ENCODE measurements at regions not wholly inside any gene's neighbourhood (a gene's known extent, or its start where the extent isn't known, plus 50 kb on each side); places are given as distances from the start of the nearest gene placed in this dataset.

DNA sequence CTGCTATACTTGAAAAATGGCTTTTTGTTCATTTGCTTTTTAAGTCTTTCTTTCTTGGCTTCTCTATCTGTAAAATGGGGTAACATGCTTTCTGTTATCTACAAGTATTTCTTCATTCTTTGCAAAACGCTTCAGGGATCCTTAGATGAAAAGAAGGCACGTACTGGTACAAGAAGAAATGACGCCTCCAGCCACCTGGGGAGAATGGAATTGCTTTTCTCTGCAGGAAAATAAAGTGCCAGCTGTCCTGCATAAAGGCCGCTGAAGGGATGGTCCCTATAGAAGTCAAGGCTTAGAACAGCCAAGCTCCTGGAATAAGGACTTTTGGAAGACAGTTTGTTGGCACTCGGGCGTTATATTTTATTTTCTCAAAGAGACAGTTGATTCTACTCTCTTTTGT is 210.8 kb upstream of the RASGEF1B start:
- Histone ChIP-seq H2AFZ (ENCODE audit: low read depth, low read length) (no peak overlapping the region), H3K9me3 (ENCODE audit: low read length) (no peaks in the 10 kb centered on the region), H3K27me3 (ENCODE audit: insufficient read depth, low read depth, low read length) (no peaks in the 10 kb centered on the region), H3K4me3 (ENCODE audit: low read length) (no peak overlapping the region), H3K79me2 (replicated peaks; ENCODE audit: insufficient read depth, low read length) (no peaks in the 10 kb centered on the region), H4K20me1 (ENCODE audit: insufficient read depth) (no peaks in the 10 kb centered on the region), H3K36me3 (ENCODE audit: insufficient read depth, low read length) (no peaks in the 10 kb centered on the region), H3F3A (ENCODE audit: insufficient read depth, low read length, poor library complexity, severe bottlenecking) (no peaks in the 10 kb centered on the region), H3K4me2 (ENCODE audit: low read length) (no peak overlapping the region), H3K9me2 (ENCODE audit: insufficient read depth, low read length) (no peaks in the 10 kb centered on the region), H3K9ac (ENCODE audit: low read length) (no peak overlapping the region), H3K27ac (ENCODE audit: low read length) (no peak overlapping the region)
- no peak for TF ChIP-seq SMC3 (conservative IDR thresholded peaks at IDR 0.05; ENCODE audit: poor library complexity)
- TF ChIP-seq EP300 (conservative IDR thresholded peaks at IDR 0.05; ENCODE audit: poor library complexity, severe bottlenecking), result no peak
- TF ChIP-seq, protein P1, sequence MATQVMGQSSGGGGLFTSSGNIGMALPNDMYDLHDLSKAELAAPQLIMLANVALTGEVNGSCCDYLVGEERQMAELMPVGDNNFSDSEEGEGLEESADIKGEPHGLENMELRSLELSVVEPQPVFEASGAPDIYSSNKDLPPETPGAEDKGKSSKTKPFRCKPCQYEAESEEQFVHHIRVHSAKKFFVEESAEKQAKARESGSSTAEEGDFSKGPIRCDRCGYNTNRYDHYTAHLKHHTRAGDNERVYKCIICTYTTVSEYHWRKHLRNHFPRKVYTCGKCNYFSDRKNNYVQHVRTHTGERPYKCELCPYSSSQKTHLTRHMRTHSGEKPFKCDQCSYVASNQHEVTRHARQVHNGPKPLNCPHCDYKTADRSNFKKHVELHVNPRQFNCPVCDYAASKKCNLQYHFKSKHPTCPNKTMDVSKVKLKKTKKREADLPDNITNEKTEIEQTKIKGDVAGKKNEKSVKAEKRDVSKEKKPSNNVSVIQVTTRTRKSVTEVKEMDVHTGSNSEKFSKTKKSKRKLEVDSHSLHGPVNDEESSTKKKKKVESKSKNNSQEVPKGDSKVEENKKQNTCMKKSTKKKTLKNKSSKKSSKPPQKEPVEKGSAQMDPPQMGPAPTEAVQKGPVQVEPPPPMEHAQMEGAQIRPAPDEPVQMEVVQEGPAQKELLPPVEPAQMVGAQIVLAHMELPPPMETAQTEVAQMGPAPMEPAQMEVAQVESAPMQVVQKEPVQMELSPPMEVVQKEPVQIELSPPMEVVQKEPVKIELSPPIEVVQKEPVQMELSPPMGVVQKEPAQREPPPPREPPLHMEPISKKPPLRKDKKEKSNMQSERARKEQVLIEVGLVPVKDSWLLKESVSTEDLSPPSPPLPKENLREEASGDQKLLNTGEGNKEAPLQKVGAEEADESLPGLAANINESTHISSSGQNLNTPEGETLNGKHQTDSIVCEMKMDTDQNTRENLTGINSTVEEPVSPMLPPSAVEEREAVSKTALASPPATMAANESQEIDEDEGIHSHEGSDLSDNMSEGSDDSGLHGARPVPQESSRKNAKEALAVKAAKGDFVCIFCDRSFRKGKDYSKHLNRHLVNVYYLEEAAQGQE (IDR thresholded peaks at IDR 0.05; ENCODE audit: borderline replicate concordance), result no peak
- TF ChIP-seq, protein P2, sequence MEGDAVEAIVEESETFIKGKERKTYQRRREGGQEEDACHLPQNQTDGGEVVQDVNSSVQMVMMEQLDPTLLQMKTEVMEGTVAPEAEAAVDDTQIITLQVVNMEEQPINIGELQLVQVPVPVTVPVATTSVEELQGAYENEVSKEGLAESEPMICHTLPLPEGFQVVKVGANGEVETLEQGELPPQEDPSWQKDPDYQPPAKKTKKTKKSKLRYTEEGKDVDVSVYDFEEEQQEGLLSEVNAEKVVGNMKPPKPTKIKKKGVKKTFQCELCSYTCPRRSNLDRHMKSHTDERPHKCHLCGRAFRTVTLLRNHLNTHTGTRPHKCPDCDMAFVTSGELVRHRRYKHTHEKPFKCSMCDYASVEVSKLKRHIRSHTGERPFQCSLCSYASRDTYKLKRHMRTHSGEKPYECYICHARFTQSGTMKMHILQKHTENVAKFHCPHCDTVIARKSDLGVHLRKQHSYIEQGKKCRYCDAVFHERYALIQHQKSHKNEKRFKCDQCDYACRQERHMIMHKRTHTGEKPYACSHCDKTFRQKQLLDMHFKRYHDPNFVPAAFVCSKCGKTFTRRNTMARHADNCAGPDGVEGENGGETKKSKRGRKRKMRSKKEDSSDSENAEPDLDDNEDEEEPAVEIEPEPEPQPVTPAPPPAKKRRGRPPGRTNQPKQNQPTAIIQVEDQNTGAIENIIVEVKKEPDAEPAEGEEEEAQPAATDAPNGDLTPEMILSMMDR (IDR thresholded peaks at IDR 0.05; ENCODE audit: poor library complexity, severe bottlenecking), result no peak

DNA sequence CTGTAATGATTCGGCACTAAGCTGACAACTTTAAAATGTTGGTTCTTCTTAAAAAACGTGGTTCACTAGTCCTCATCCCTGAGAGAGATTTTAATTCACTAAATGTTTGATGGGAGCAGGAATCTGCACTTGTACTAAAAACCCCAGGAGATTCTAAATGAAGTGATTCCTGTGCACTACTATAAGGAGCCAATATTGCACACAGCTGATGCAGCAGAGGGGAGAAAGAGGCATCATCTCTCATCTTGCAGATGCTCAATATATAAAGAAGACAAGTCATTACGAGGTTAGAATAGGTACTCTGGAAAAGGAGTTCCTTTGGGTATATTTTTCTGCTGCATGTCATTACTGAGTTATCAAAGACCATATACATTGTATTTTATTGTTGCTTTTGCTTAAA is 207.6 kb upstream of the RASGEF1B start:
- H3K4me2 ChIP-seq (ENCODE audit: low read length), result no peak overlapping the region
- no peak overlapping the region for H3K9ac ChIP-seq (ENCODE audit: low read length)
- TF ChIP-seq EP300 (conservative IDR thresholded peaks at IDR 0.05; ENCODE audit: poor library complexity, severe bottlenecking), result no peak
- TF ChIP-seq, protein P1 (IDR thresholded peaks at IDR 0.05; ENCODE audit: borderline replicate concordance), result no peak
- TF ChIP-seq TAF1 (IDR thresholded peaks at IDR 0.05; ENCODE audit: low read depth), result no peak
- TF ChIP-seq SMC3 (conservative IDR thresholded peaks at IDR 0.05; ENCODE audit: poor library complexity), result no peak
- TF ChIP-seq POLR2AphosphoS5 (IDR thresholded peaks at IDR 0.05), result no peak
- TF ChIP-seq MXI1 (conservative IDR thresholded peaks at IDR 0.05; ENCODE audit: poor library complexity, severe bottlenecking), result no peak
- no peak for TF ChIP-seq EZH2 (IDR thresholded peaks at IDR 0.05; ENCODE audit: borderline replicate concordance, insufficient read depth, low read length, poor library complexity, severe bottlenecking)
- TF ChIP-seq, protein P2 (IDR thresholded peaks at IDR 0.05; ENCODE audit: poor library complexity, severe bottlenecking), result no peak
- TF ChIP-seq RAD21 (conservative IDR thresholded peaks at IDR 0.05), result no peak

More for the DNA sequence above, 207.6 kb upstream of the RASGEF1B start:
- Histone ChIP-seq H3K27me3 (ENCODE audit: insufficient read depth, low read depth, low read length) (no peaks in the 10 kb centered on the region), H4K20me1 (ENCODE audit: insufficient read depth) (no peaks in the 10 kb centered on the region), H2AFZ (ENCODE audit: low read depth, low read length) (no peak overlapping the region), H3K9me3 (ENCODE audit: low read length) (no peaks in the 10 kb centered on the region), H3K36me3 (ENCODE audit: insufficient read depth, low read length) (no peaks in the 10 kb centered on the region), H3K27ac (ENCODE audit: low read length) (no peak overlapping the region), H3K4me3 (ENCODE audit: low read length) (no peak overlapping the region), H3F3A (ENCODE audit: insufficient read depth, low read length, poor library complexity, severe bottlenecking) (no peaks in the 10 kb centered on the region), H3K9me2 (ENCODE audit: insufficient read depth, low read length) (no peaks in the 10 kb centered on the region), H3K79me2 (replicated peaks; ENCODE audit: insufficient read depth, low read length) (no peaks in the 10 kb centered on the region)
